Naive thymus-derived CD8-positive, alpha-beta T cell (primary cell): ENCODE measurements at regions not wholly inside any gene's neighbourhood (a gene's known extent, or its start where the extent isn't known, plus 50 kb on each side); places are given as distances from the start of the nearest gene placed in this dataset.
"Not testable (repeated sequence)": the region's sequence is repeated elsewhere in the genome, so short reads cannot be mapped to it uniquely, and the experiment has no call there.

Experiments
- ATAC-seq, 2 donors: fragments of 150-1000 bp; cut with Tn5 transposase in 1 of 2; sonication (Bioruptor Pico), chemical (Tn5 transposase) in 1 of 2; 1 replicate in 1 of 2; 2 replicates in 1 of 2; pipeline ENCODE4 v1.10.0; 2021; ENCODE audit warnings: mild to moderate bottlenecking in 2 of 2, moderate library complexity in 2 of 2
- POLR2A ChIA-PET: fragments of 350-600 bp; sonication (Branson Sonifier 250); formaldehyde crosslinking; loops from one replicate; lab custom pipeline; 2021; ENCODE audit warnings: antibody characterized with exemption; lab: Charles Lee
- DNase-seq, 10 donors: peaks; one replicate each; pipeline versions ENCODE4 v3.0.0 to v3.0.0-alpha.2; 2020 to 2022
- H3K27ac Mint-ChIP-seq, 10 donors: one replicate each; pipeline ENCODE4 v1.8.0; 2020 to 2022; ENCODE audit warnings: mild to moderate bottlenecking in 10 of 10, mixed read lengths in 10 of 10, moderate library complexity in 4 of 10, inconsistent platforms in 1 of 10
- H3K27me3 Mint-ChIP-seq, 5 donors: one replicate each; pipeline ENCODE4 v1.8.0; 2021 to 2022; ENCODE audit warnings: mixed read lengths in 5 of 5
- H3K36me3 Mint-ChIP-seq, 3 donors: one replicate each; pipeline ENCODE4 v1.8.0; 2020 to 2022; ENCODE audit warnings: mixed read lengths in 3 of 3, mild to moderate bottlenecking in 2 of 3, inconsistent platforms in 1 of 3
- H3K4me1 Mint-ChIP-seq, 4 donors: one replicate each; pipeline ENCODE4 v1.8.0; 2021 to 2022; ENCODE audit warnings: mixed read lengths in 4 of 4
- H3K4me3 Mint-ChIP-seq, 10 donors: one replicate each; pipeline ENCODE4 v1.8.0; 2020 to 2022; ENCODE audit warnings: mild to moderate bottlenecking in 10 of 10, mixed read lengths in 10 of 10, moderate library complexity in 6 of 10, inconsistent platforms in 1 of 10
- H3K9me3 Mint-ChIP-seq, 9 donors: one replicate each; pipeline ENCODE4 v1.8.0; 2020 to 2022; ENCODE audit warnings: mixed read lengths in 9 of 9, mild to moderate bottlenecking in 3 of 9, inconsistent platforms in 1 of 9, moderate library complexity in 1 of 9

- H3K4me3 Mint-ChIP-seq, H3K27me3 Mint-ChIP-seq, H3K27ac Mint-ChIP-seq, ATAC-seq, POLR2A ChIA-PET, DNase-seq, H3K4me1 Mint-ChIP-seq: not testable (repeated sequence)
- Mint-ChIP-seq H3K36me3 (peaks cover 0 to 14% (median 5%) of the 10 kb centered on the region in 3 donors), H3K9me3 (peaks cover 9 to 75% (median 25%) of the 10 kb centered on the region in 9 donors)
Measured at GRCh38 chr19:27419217-27419616, 1793.7 kb downstream of the UQCRFS1 start.

GRCh38 chr19:27393591-27393990 lies 1819.4 kb downstream of the UQCRFS1 start:
- Mint-ChIP-seq H3K4me1 (no peaks in the 10 kb centered on the region), H3K9me3 (peaks cover 15 to 96% (median 67%) of the 10 kb centered on the region in 9 donors), H3K4me3 (no peak overlapping the region), H3K27ac (no peak overlapping the region), H3K27me3 (no peaks in the 10 kb centered on the region), H3K36me3 (peaks cover 0 to 33% (median 5%) of the 10 kb centered on the region in 3 donors)
- DNase-seq (no peak), ATAC-seq (no peak)
- POLR2A ChIA-PET, result no interaction called here

GRCh38 chr19:27392027-27392632 lies 1820.8 kb downstream of the UQCRFS1 start:
- H3K27ac Mint-ChIP-seq, result no peak overlapping the region
- no peak overlapping the region for H3K4me3 Mint-ChIP-seq
- peaks cover 24 to 96% (median 66%) of the 10 kb centered on the region in 9 donors for H3K9me3 Mint-ChIP-seq
- no peak for DNase-seq
- POLR2A ChIA-PET, result no interaction called here
- no peak for ATAC-seq
- H3K36me3 Mint-ChIP-seq, result peaks cover 0 to 43% (median 10%) of the 10 kb centered on the region in 3 donors
- H3K27me3 Mint-ChIP-seq, result no peaks in the 10 kb centered on the region
- H3K4me1 Mint-ChIP-seq, result no peaks in the 10 kb centered on the region

GRCh38 chr19:27379306-27379705 lies 1833.6 kb downstream of the UQCRFS1 start:
- H3K27ac Mint-ChIP-seq, DNase-seq, POLR2A ChIA-PET, H3K27me3 Mint-ChIP-seq, ATAC-seq, H3K4me1 Mint-ChIP-seq, H3K4me3 Mint-ChIP-seq: not testable (repeated sequence)
- Mint-ChIP-seq H3K9me3 (peaks cover 23 to 80% (median 42%) of the 10 kb centered on the region in 9 donors), H3K36me3 (peaks cover 0 to 23% (median 0%) of the 10 kb centered on the region in 3 donors)

GRCh38 chr19:27369603-27370002 lies 1843.3 kb downstream of the UQCRFS1 start:
- ATAC-seq, H3K4me1 Mint-ChIP-seq, POLR2A ChIA-PET, H3K27me3 Mint-ChIP-seq, H3K27ac Mint-ChIP-seq, H3K4me3 Mint-ChIP-seq, DNase-seq: not testable (repeated sequence)
- peaks cover 0 to 24% (median 0%) of the 10 kb centered on the region in 3 donors for H3K36me3 Mint-ChIP-seq
- peaks cover 21 to 85% (median 66%) of the 10 kb centered on the region in 9 donors for H3K9me3 Mint-ChIP-seq

- H3K4me1 Mint-ChIP-seq, DNase-seq, H3K4me3 Mint-ChIP-seq, ATAC-seq, H3K27me3 Mint-ChIP-seq, H3K27ac Mint-ChIP-seq, POLR2A ChIA-PET: not testable (repeated sequence)
- H3K36me3 Mint-ChIP-seq, result peaks cover 0 to 50% (median 11%) of the 10 kb centered on the region in 3 donors
- peaks cover 38 to 100% (median 69%) of the 10 kb centered on the region in 9 donors for H3K9me3 Mint-ChIP-seq
Measured at GRCh38 chr19:27362438-27362837, 1850.5 kb downstream of the UQCRFS1 start.

GRCh38 chr19:27355581-27355980 lies 1857.4 kb downstream of the UQCRFS1 start:
- H3K27me3 Mint-ChIP-seq, DNase-seq, ATAC-seq, H3K4me1 Mint-ChIP-seq, H3K27ac Mint-ChIP-seq, POLR2A ChIA-PET, H3K4me3 Mint-ChIP-seq: not testable (repeated sequence)
- Mint-ChIP-seq H3K36me3 (peaks cover 0 to 73% (median 21%) of the 10 kb centered on the region in 3 donors), H3K9me3 (peaks cover 59 to 100% (median 96%) of the 10 kb centered on the region in 9 donors)
